Left ventricle myocardium inferior (tissue), 1 donor: ENCODE measurements at regions not wholly inside any gene's neighbourhood (a gene's known extent, or its start where the extent isn't known, plus 50 kb on each side); places are given as distances from the start of the nearest gene placed in this dataset.

Experiments
- DNase-seq: peaks from one replicate; pipeline ENCODE4 v3.0.0-alpha.2; 2020
- H3K27ac ChIP-seq: fragments of 200-600 bp; replicated peaks from 2 replicates; pipeline ENCODE4 v1.8.0; 2021
- H3K27me3 ChIP-seq: fragments of 200-600 bp; 2 replicates; pipeline ENCODE4 v1.8.0; 2021; ENCODE audit warnings: low read depth
- H3K36me3 ChIP-seq: fragments of 200-600 bp; 2 replicates; pipeline ENCODE4 v1.8.0; 2021
- H3K4me1 ChIP-seq: fragments of 200-600 bp; 2 replicates; pipeline ENCODE4 v1.8.0; 2021
- H3K4me3 ChIP-seq: fragments of 200-600 bp; 2 replicates; pipeline ENCODE4 v1.8.0; 2021; ENCODE audit warnings: mild to moderate bottlenecking, moderate library complexity
- H3K9me3 ChIP-seq: fragments of 200-600 bp; replicated peaks from 2 replicates; pipeline ENCODE4 v1.8.0; 2021
- intact Hi-C: fragments of 100-400 bp; cut with micrococcal nuclease; formaldehyde crosslinking; loops from one replicate; pipeline ENCODE4 v1.11.0; 2022
- TF ChIP-seq, protein P1 (sequence below): fragments of 200-600 bp; IDR thresholded peaks from 2 replicates; pipeline ENCODE4 v1.8.0; 2021; ENCODE audit warnings: antibody characterized with exemption, mild to moderate bottlenecking, borderline replicate concordance
- donor health status: DM: no; HTN: yes; CAD: no; lungs with severe emphysema.

DNA sequence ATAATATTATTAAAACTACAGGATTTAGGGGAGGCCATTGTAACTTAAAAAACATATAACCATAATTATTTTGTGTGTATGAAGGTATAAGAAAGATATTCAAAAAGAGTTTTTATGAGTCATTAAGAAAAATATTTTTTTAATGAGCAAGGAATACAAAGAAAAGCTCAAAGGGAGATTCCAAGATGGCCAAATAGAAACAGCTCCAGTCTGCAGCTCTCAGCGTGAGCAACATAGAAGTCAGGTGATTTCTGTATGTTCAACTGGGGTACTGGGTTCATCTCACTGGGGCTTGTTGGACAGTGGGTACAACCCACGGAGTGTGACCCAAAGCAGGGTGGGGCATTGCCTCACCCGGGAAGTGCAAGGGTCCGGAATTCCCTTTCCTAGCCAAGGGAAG, 336.1 kb downstream of the TBL1XR1 start:
- Histone ChIP-seq H3K36me3 (no peaks in the 10 kb centered on the region), H3K4me3 (no peak overlapping the region), H3K27me3 (no peaks in the 10 kb centered on the region), H3K9me3 (no peaks in the 10 kb centered on the region), H3K27ac (no peak overlapping the region), H3K4me1 (no peaks in the 10 kb centered on the region)
- intact Hi-C loops, result no loop called here
- no peak for DNase-seq
- TF ChIP-seq, protein P1, sequence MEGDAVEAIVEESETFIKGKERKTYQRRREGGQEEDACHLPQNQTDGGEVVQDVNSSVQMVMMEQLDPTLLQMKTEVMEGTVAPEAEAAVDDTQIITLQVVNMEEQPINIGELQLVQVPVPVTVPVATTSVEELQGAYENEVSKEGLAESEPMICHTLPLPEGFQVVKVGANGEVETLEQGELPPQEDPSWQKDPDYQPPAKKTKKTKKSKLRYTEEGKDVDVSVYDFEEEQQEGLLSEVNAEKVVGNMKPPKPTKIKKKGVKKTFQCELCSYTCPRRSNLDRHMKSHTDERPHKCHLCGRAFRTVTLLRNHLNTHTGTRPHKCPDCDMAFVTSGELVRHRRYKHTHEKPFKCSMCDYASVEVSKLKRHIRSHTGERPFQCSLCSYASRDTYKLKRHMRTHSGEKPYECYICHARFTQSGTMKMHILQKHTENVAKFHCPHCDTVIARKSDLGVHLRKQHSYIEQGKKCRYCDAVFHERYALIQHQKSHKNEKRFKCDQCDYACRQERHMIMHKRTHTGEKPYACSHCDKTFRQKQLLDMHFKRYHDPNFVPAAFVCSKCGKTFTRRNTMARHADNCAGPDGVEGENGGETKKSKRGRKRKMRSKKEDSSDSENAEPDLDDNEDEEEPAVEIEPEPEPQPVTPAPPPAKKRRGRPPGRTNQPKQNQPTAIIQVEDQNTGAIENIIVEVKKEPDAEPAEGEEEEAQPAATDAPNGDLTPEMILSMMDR, result no peak

DNA sequence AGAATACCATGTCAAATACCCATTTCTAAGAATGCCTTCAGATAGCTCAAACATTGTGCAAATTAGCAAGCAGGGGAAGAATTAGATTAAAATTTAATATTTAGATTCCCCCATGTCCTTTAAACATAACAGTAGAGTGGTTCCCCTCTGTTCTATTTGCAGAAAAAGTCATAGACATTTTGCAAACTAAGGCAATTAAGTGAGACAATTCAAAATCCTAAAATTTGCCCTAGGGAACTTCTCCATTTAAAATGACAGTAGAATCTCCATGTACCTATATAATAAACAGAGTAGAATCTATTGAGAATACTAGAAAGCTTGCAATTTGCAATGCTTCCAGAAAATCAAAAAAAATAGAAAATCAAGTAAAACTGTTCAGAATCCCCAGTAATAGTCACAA, 340.6 kb downstream of the TBL1XR1 start:
- H3K27me3 ChIP-seq, result peaks cover 6% of the 10 kb centered on the region
- TF ChIP-seq, protein P1, result no peak
- intact Hi-C loops, result no loop called here

DNA sequence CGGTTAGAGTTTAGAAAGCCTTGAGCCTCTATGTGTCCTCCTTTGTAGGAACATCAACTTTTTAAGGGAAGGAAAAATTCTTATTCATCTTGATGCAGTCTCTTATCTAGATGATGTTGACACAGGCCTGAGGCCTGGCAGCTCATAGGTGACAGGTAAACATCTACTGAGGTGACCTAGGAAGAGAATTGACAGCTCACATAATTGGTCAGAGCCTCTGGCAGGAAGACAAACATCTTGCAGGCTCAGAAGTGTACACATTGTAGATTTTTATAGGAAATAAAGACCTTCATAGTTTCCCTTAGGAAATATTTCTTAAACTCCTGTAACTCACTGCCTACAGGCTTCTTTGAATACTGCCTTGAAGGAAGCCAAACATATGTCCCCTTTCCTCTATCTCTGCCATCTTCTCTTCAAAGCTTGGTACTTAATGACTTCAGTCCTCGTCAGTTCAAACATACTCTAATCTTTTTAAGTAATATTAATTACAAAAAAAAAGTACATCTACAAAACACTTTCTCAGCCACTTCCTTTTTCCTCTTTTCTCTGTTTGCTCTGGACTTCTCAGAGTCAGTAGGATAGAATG, 341.3 kb downstream of the TBL1XR1 start:
- Histone ChIP-seq H3K4me3 (no peak overlapping the region), H3K27ac (no peak overlapping the region), H3K36me3 (no peaks in the 10 kb centered on the region), H3K9me3 (no peaks in the 10 kb centered on the region), H3K27me3 (peaks cover 6% of the 10 kb centered on the region), H3K4me1 (no peaks in the 10 kb centered on the region)
- intact Hi-C loops, result no loop called here
- no peak for DNase-seq
- TF ChIP-seq, protein P1, result no peak

More for the DNA sequence above, 340.6 kb downstream of the TBL1XR1 start:
- no peaks in the 10 kb centered on the region for H3K9me3 ChIP-seq
- no peak overlapping the region for H3K27ac ChIP-seq
- H3K36me3 ChIP-seq, result no peaks in the 10 kb centered on the region
- no peak overlapping the region for H3K4me3 ChIP-seq
- no peaks in the 10 kb centered on the region for H3K4me1 ChIP-seq
- DNase-seq, result no peak

DNA sequence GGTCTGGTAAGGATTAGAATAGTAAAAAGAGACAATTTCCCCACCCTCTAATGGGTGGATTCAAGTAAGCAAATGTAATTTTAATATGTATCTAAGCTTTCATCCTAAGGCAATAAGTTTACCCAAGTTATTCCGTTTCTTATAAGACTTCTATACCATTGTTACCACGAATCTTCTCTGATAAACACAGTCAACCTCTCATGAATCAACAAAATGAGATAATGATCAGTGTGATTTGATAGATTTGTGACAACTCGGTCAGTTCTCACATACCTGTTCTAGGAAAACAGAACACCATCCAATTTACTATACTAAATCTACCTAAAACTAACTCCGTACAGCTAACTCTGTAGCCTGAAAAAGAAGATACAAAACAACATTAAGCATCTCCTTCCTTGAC, 342.1 kb downstream of the TBL1XR1 start:
- H3K4me1 ChIP-seq, result no peaks in the 10 kb centered on the region
- no peak overlapping the region for H3K27ac ChIP-seq
- peaks cover 12% of the 10 kb centered on the region for H3K27me3 ChIP-seq
- intact Hi-C loops, result no loop called here
- TF ChIP-seq, protein P1, result no peak
- no peak for DNase-seq
- no peaks in the 10 kb centered on the region for H3K9me3 ChIP-seq
- H3K4me3 ChIP-seq, result no peak overlapping the region
- no peaks in the 10 kb centered on the region for H3K36me3 ChIP-seq

DNA sequence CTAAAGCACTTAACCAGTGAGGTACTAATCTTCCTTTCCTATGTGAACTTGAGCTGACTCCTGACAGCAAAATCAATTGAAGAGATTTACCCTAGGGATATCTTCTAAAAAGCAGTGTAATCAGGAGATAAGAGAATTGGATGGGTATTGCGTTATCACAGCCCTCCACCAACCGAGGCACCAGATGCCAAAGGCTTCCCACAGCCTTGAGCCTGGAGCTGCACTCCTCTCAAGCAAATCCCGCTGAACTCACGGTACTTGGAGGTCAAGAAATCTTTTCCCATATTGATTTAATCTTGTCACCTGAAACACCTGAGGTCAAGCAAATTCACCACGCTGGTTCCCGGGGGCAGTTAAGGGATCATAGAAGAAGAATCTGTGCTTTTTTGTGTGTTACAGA, 346.8 kb downstream of the TBL1XR1 start:
- no peak overlapping the region for H3K27ac ChIP-seq
- H3K9me3 ChIP-seq, result no peaks in the 10 kb centered on the region
- H3K27me3 ChIP-seq, result peaks cover 16% of the 10 kb centered on the region
- TF ChIP-seq, protein P1, result no peak
- intact Hi-C loops, result no loop called here
- H3K4me1 ChIP-seq, result no peaks in the 10 kb centered on the region
- no peak overlapping the region for H3K4me3 ChIP-seq
- H3K36me3 ChIP-seq, result no peaks in the 10 kb centered on the region
- DNase-seq, result no peak
